ENCODE measurements at regions not wholly inside any gene's neighbourhood (a gene's known extent, or its start where the extent isn't known, plus 50 kb on each side); places are given as distances from the start of the nearest gene placed in this dataset.
A peak's percentile ranks its signal among the peaks of the same experiment; 100 is the strongest.

GRCh38 chr10:78980354-78980753 lies 88.4 kb upstream of the ZMIZ1 start:
- DNase-seq: no peak

DNA sequence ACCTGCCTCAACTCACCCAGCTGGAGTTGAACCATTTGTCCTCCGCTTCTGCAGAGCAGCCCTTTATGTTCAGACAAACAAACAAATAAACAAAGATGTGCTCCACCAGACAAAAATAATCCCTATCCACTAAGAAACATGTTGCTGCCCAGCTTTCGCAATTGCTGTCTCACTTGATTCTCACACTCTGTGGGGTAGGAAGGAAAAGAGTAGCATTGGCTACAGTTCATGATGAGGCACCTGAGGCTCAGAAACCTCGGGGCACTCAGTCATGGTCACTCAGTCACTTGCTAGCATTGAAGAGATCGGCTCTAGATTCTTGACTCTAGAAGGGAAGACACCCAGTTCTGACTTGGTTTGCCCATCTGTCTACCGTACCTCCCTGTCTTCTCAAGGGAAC lies 88.0 kb upstream of the ZMIZ1 start:
- DNase-seq: no peak

DNA sequence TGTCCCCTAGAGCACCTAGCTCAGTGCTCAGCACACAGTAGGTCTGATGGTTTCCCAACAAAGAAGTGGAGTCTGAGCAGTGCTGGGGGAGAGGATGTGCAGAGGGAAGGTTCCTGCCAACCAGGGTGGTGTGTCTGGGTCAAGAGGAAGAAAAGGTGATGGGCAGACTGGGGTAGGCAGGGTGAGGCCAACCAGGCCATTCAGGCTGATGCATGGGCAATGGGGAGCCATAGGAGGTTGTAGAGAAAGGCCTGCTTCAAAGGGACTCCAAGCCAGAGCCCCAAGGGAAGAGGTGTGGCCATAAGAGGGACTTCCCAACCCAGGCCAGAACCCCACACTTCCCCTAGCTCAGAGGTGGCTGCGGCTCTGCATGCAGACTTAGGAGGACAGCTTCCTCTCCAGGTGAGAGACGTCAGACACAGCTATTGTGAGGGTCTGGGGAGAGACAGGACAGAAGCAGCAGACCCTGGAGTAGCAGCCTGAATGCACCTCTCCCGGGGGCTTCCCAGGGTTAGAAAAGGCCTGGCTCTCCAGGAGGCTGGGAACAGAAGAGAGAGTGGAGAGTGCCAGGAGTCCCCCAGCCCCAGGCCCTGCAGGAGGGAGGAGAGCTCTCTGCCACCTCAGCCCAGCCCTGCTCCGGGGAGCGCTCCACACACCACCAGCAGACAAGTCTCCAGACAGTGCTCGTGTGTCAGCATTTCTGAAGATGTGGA lies 87.4 kb upstream of the ZMIZ1 start:
- DNase-seq: no peak

- no peak for DNase-seq
These were observed 86.8 kb upstream of the ZMIZ1 start for GRCh38 chr10:78981970-78982281.

GRCh38 chr10:78982726-78983125 lies 86.0 kb upstream of the ZMIZ1 start:
- no peak for DNase-seq

DNA sequence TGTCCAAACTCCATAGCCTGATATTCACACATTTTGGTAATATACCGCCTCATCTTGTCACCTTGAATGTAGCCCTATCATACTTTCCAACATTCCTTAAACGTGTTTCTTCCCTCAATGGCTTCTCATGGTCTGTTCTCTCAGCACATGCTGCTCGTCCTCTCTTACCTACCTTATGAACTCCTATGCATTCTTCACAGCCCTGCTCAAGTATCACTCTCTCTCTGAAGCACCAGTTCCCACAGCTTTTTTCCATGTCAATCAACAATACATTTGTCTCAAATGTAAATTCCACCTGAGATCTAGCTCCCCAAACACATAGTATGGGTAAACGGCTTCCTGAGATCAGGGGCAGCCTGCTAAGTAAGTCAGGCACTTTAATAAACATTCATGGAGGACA lies 85.2 kb upstream of the ZMIZ1 start:
- no peak for DNase-seq

DNA sequence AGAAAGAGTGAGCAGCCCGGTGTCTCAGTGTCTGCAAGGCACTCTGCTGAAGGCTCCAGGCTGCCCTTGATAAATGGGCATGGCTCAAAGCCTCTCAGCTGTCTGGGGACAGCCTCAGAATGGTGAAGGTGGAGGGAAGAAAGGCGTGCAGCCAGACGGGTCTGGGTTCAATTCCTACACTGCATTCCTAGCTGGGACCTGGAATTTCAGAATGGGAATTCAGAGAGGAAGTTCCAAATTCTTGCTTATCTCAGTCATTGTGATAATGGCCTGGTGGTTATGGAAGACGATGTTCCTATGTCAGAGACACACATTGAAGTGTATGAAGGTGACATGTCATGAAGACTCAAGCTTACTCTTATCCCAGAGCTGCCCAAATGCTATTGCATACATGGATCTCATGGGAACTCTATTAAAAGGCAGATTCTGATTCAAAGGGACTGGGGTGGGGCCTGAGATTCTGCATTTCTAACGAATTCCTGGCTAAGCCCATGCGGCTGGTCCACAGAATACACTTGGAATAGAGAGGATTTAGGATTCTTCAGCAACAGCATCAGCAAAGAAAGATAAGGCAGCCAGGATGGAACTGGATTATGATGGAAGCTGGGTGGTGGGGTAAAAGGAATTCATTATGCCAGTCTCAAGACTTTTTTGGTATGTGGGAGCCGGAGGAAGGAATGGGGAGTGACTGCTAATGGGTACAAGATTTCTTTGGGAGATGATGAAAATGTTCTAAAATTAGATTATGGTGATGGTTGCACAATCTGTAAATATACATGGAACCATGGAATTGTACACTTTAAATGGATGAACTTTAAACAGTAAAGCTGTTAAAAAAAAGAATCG lies 82.6 kb upstream of the ZMIZ1 start:
- no peak for DNase-seq

GRCh38 chr10:78991187-78991586 lies 77.6 kb upstream of the ZMIZ1 start:
- DNase-seq: no peak

DNA sequence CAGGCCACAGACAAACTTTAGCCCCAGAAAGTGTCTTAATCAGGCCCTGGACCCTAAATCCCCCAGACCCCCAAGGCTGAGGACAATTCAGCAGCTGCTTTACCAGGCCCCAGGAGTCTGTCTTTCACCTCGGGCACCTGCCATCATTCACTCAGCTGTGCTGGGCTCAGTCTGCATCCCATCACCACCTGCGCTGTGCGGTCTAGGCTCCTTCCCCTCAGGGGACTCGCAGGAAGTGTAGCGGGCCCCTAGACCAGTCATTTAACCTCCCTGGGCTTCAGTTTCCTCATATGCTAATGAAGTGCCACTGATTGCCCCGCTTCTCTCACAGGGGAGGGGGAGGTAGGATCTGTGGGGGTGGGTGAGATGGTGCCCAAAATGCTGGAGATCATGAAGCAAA lies 76.4 kb upstream of the ZMIZ1 start:
- DNase-seq: no peak

DNA sequence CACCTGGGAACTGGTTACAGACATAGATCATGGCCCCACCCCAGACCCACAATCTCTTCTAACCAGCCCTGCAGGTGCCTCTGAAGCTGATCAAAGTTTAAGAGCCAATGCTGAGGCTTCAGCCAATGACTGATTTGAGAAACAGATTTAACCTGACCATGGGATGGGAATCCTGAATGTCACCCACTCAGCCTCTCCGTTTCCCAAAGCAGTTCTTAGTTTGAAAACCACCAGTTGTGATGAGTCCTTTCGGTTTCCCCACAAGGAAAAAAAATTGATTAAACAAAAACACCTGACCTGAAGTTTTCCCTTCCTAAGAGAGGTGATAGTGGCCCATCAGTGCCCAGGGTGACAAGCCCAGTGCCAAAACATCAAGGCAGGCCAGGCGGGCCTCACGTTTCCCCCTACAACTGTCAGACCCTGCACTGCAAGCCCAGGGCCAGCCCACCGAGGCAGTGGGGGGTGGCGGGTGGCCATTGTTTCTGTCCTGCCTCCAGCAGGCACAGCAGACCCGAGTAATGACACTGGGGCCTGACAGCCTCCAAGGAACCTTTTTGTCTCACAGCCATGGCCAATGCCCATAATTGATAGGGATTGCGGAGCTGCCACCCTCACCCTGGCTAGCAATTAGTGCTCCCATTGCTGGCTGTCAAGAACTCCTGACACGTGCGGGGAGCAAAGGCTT lies 75.4 kb upstream of the ZMIZ1 start:
- no peak for DNase-seq

- DNase-seq: no peak
These were observed 72.6 kb upstream of the ZMIZ1 start for GRCh38 chr10:78995987-78996791.

GRCh38 chr10:78996792-78997129 lies 72.0 kb upstream of the ZMIZ1 start:
- DNase-seq: no peak

- no peak for DNase-seq
These were observed 70.8 kb upstream of the ZMIZ1 start for GRCh38 chr10:78997635-78998618.

DNA sequence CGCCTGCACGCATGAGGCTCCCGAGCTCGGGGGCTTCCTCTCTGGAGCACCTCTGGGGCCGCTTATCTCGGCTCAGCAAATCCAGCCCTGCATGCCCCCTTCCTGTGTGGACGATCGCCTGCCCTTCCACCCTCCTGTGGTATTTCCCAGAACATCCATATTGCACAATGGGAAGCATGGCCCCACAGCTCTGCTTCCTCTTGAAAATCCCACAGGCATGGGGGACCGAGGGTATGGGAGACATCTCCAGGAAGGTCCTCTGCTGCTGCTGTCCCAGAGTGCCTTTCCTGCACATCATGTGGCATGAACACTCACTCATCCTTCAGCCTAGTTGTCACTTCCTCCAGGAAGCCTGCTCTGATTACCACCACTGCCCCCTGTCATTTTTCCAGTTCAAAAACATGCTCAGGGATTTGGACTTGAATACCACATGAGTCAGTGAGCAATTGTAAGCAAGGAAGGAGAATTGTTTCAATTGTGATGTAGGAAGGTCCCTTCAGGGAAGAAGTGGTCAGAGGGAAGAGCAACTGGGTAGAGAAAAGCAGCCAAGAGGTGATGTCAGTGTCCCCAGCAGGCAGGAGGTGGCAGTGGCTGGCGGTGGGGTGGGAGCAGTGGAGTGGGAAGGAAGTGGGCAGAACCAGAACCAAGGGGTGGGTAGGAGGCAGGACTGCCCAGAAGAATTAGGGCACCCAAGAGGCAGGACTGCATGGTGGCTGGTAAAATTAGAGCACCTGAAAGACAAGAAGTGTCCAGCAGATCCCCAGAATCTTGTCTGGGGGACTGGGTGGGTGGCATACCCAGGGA lies 67.5 kb upstream of the ZMIZ1 start:
- DNase-seq: no peak

DNA sequence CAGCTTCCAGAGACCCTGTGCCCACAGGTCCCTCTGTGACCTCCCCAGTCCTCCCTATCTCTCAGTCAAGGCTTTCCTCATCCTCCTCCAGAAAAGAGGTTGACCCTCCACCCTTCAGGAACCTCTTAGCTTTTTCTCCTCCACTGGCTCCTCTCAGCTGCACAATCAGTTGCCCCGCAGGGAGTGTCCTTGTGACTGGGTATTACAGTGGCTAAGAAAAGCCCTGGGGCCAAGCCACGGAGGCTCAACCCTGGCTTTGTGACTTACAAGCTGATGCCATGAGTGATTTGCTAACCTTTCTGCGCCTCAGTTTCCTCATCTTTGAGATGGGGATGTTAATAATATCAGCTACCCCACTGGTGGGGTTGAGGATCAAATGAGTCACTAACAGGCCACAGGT lies 66.4 kb upstream of the ZMIZ1 start:
- DNase-seq: no peak

DNA sequence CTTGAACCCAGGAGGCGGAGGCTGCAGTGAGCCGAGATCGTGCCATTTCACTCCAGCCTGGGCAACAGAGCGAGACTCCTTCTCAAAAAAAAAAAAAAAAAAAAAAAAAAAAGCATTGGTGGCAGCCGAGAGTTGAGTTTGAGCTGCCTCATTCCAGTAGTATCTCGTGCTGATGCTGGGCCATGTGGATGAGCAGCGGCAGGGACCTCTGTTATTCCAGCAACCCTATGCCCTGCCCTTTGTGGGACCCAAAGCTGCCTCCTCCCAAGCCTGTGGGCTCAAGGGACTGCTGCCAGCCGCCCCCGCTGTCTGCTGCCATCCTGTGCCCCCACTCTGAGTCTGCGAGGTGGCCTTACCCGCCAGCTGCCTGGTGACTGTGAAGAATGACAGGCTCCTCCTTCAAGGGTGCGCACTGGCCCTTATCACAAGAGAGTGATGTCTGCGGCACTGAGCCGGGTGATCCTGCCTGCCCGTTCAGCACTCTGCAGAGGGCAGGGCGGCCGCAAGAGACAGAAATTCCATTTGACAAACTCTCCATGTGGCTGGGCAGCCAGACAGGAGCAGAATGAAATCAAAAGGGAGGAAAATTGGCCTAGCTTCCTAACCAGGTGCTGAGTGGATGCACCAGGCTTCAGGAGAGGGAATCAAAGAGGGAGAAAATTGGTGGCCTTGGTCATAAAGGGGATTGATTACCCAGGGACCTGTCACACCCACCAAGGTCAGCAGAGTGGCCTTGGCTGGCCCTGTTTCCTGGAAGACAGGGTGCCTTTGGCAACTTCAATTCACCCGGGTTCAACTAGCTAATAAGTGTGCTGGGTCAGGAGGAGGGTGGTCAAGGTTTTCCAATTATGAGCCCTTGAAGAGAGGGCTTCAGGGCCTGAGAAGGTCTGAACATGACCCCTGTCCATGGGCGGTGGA lies 65.3 kb upstream of the ZMIZ1 start:
- DNase-seq: peak; percentile 18

- no peak for DNase-seq
These were observed 64.5 kb upstream of the ZMIZ1 start for GRCh38 chr10:79004311-79004710.

DNA sequence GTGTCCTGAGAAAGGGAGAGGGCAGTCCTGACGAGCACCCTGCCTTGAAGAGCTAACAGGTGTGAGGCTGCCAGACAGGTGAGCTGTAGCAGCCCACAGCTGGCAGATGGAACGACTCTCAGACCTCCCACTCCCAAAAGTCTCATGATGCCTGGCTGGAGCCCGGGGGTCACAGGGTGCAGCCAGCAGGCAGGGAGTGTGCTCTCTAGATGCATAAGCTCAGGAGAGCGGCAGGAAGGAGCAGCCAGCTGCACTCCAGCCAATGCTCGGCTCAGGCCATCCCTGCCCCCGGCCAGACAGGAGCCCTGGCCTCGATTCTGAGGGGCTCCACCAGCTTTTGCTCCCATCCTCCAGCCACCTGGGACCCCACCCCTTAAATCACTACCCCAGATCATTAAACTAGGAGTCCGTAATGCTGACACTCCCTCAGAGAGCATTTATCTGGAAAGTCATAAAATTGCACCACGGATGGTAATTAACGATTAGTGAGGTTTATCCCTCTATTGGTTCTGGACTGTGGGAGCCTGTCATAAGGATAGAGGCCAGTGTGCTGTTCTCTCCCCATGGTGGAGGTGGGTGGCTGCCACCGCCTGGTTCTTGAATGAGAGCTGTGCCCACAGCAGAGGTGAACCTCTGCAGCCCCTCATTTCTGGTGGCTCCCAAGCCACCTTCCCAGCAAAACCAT lies 63.5 kb upstream of the ZMIZ1 start:
- DNase-seq: no peak

DNA sequence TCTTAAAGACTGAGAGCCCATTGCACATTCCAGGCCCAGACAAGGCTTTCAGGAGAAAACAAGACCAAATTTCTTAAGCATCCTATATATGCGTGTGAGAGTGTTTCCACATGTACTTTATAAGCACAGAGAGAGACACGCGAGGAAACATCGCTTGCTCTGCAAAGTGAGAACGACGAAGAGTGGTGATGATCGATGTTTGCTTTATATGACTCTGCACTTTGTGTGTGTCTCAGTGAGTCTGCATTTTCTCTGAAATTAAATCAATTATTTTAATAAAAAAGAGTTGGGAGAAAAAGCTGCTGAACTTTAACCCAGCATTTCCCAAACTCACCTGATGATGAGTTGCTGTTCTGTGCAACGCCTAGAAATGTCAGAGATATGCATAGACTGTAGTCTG lies 61.7 kb upstream of the ZMIZ1 start:
- no peak for DNase-seq
